Stimulated activated CD4-positive, alpha-beta T cell treated with anti-CD3 and anti-CD28 coated beads, Interleukin-15, amount 100 ng/mL, for 24 hours (primary cell): ENCODE measurements at regions not wholly inside any gene's neighbourhood (a gene's known extent, or its start where the extent isn't known, plus 50 kb on each side); places are given as distances from the start of the nearest gene placed in this dataset.

Source experiments
- DNase-seq: peaks from one replicate; pipeline ENCODE4 v3.0.0-alpha.2; 2020

DNA sequence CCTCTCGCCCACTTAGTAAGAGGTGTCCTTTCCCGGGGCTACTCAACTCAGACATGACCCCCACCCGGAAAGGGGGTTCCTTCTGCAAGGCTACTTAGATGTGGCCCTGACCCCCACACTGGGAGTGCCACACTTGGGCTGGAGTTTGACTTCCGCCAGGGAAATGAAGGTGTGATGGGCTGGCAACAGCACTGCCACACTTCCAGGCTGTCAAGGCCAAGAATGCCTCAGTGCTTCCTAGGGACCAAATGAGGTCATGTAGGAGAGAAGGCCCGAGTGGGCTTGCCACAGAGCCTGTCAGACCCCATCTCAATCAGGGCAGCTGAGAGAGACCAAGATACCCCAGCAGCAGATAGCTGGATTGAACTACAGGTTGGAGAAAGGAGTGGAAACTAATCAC lies 55.5 kb downstream of the DRD1 start:
- no peak for DNase-seq

DNA sequence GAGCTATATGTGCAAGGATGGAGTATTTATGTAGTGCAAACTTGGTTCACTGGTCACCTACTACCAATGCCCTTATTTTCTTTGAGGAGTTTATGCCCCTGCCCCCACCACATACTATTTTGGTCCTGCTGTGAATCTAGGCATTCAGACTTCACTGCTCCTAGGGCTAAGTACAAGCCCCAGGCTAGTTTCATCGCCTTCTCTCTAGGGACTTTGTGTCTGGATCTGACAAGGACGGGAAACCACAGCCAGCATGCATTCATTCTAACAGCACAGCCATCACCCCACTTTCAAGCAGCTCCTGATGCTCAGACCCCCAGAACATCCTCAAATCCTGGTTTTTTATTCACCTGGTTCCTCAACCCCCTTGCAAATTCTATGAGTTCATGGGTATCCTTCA lies 56.8 kb downstream of the DRD1 start:
- no peak for DNase-seq

DNA sequence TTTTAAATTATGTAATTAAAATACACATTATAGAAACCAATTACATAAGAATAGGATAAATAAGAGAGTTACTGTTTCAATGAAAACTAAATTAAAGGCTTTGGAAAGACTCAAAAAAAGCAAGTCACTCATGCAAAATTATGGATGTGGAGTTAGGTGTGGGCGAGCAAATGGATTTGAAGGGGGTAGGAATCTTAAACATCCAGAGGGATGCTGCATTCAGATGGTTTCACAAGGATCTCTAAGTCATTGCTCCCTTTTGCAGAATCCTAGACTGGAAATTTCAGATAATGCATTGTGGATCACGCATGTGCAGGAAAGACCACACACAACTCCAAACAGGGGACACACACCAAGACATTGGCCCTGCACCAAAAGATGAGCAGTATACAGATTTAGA lies 57.5 kb downstream of the DRD1 start:
- DNase-seq = no peak

DNA sequence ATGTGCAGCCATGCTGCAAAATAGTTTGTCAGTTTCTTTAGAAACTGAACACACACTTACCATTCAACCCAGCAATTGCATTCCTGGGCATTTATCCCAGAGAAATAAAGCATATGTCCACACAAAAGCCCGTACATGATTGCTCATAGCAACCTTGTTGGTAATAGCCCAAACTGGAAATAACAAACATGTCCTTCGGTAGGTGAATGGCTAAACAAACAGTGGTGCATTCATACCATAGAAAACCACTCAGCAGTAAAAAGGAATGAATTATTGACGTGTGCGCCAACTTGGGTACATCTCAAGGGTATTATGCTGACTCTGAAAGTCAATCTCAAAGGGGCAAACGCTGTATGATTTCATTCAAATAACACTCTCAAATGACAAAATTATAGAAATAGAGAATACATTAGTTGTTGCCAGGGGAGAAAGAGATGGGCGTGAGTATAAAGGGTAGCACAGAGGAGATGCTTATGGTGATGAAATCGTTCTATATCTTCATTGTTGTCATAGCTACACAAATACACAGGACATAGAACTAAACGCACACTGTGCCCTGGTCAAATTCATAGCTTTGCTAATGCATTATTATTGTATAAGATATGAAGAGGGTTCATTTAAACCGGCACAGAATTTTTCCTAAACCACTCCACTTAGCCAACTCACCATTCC lies 58.2 kb downstream of the DRD1 start:
- no peak for DNase-seq

DNA sequence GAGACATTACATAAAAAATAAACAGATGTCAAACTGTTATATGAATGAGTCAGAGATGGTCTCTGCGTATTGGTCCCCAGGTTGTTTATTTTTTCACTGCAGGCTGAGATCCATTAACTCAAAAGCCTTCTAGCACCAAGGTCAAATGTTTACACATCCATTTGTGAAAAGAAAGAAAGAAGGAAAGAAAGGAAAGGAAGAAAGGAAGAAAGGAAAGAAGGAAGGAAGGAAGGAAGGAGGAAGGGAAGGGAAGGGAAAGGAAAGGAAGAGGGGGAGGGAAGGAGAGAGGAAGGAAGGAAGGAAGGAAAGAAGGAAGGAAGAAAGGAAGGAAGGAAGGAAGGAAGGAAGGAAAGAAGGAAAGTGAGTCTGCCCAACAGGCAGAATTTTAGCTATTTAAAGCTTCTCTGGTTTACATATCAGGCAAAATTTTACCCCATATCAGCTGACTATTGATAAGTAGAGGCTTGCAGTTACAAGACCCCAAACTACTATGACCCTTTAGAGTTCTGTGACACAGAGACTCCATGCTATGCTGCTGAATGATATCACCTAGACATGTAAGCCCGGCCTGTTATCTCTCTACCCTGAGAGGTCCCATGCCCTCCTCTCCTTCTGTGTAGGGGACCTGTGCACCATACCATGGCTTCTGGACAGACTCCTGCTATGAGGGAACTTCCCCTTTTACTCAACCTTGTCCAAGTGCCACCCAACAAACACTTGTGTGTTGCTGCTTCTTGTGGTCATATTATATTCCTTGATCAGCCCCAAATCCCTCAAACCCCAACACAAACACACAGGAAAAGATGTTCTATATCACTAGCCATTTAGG lies 59.0 kb downstream of the DRD1 start:
- DNase-seq = no peak

DNA sequence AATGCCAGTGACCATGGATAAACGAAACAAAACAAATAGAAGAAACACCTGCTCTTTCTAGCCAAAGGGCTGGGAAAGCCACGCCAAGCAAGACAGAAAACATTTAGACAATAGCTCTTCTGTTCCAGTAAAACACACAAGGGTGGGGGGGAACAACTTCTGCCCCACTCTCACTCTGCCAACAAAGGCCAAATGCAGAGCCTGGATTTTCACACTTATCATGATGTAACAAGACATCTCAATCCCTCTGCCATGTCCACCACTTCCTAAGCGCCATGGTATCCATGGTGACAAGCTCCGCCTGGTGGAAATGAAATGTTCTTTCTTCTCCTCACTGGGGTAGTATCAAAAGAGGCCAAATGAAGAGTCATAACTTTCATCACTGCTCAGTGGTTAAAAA lies 60.6 kb downstream of the DRD1 start:
- no peak for DNase-seq

DNA sequence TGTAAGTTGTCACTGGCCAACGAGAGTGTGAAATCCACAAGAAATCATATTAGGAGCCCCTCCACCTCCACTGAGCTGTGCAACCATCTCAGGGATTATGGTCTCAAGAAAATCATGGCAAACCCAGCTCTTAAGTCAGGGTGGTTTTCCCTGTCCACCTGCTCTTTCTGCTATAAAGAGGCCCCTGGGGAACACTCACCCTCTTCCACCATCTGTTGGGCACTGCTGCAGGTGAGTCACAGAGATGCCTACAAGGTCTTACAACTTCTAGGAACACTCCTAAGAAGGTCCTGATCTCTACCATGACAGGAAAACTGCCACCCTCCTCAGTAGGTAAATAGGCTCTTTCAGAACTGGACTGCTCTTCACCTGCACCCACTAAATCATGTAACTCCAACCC lies 61.8 kb downstream of the DRD1 start:
- DNase-seq = no peak

DNA sequence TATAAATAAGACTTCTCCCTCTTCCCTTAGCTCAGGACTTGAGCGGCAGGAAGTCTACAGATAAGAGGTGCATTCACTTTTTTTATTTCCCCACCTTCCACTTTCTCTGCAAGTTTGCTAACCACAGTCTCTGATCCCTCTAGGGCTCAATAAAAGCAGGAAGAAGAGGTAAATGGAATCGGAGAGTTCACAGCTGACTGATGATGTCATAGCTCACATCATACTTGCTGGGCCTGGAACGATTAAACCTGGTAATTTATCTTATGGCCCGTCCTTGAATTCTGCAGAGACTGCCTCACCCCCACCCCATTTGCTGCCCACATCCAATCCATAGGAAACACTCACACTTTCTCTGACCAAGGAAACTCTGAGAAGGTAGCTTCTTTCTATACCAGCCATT lies 62.9 kb downstream of the DRD1 start:
- DNase-seq = no peak

DNA sequence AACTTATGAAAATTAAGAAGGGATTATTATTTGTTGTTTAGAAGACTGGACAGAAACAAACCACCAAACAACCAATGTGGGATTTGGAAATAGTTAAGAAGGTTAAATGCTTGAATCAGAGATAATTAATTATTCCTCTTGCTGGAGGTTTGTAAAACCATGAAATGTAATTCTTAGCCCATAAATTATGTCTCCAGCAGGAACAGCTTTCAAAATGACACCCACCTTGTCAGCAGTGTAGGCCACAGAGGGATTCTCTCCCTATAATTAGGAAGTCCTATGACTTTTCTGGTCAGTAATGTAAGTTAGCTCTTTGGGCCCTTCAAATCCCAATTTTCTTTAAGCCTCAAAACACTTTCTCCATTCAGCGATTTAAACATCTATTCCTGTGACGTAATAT lies 63.3 kb downstream of the DRD1 start:
- no peak for DNase-seq

DNA sequence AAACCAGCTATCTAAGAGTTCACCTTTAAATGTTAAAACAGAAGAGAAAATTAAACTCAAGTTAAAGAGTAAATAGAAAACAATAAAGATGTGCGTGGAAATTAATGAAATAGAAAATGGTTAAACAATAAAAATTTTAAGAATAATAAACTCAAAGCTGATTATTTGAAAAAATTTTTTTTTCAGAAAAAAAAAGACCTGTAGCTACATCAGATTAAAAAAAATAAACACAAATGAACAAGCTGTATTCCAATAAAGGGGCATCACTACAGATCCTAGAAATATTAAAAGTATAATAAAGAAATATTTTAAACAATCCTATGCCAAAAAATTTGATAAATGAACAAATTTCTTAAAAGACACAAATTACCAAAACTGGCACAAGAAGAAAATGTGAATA lies 64.1 kb downstream of the DRD1 start:
- DNase-seq = no peak

DNA sequence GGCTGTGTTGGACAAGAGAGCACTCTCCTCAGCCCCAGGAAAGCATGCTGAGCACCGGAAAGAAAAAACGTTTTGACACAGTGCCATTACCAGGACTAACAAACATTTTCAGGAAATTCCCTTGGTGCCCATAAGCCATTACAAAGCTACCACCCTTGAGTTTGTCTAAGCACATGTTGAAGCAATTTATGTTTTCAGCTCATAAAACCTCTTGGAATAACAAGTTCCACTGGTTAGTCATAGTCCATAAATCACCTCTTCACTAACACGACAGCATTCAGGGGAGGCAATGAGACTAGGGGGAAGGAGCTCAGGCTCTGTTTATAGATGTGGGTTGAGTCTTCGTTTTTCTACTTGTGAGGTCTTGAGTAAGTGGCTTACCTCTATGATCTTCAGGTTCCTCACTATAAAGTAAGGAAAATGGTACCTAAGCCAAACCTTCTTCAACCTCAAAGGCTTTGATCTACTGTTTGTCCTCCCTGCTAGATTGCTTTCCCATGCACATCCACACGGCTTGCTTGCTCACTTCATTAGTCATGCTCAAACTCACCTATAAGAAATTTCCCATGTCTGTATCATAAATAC lies 65.4 kb downstream of the DRD1 start:
- DNase-seq = no peak

DNA sequence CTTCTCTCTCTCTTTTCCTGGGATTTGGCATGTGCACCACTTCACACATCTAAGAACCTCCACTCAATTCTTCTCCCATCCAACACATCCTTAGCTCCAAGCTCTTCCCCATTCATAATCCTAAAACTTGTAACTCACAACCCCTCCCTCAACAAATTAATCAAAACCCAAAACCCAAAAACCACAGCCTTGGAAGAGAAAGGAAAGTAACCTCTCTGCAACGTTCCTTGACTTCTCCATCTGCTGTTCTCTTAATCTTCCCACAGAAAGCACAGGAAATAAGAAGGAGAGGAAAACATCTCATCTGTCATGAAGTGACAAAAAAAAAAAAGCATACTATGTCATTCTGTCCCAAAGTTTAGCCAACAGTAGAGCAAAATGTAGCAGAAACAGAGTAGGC lies 66.2 kb downstream of the DRD1 start:
- DNase-seq = no peak

DNA sequence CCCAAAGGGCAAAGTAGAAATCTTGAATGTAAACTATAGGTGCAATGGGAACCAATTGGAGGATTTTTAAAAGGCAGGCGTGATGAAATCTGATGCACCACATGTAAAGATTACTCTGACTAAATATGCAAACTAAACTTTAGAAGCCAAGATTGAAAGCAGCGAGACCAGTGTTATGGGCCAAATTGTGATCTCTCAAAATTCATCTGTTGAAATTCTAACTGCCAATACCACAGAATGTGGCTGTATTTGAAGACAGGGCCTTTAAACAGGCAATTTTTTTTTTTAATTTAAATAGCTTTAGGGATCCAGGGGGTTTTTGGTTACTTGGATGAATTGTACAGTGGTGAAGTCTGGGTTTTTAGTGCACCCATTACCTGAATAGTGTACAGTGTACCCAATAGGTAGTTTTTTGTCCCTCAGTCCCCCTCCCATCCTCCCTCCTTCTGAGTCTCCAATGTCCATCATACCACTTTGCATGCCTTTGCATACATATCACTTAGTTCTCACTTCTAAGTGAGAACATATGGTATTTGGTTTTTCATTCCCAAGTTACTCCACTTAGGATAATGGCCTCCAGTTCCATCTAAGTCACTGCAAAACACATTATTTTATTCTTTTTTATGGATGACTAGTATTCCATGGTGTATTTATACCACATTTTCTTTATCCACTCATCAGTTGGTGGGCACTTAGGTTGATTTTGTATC lies 69.7 kb downstream of the DRD1 start:
- DNase-seq = no peak

DNA sequence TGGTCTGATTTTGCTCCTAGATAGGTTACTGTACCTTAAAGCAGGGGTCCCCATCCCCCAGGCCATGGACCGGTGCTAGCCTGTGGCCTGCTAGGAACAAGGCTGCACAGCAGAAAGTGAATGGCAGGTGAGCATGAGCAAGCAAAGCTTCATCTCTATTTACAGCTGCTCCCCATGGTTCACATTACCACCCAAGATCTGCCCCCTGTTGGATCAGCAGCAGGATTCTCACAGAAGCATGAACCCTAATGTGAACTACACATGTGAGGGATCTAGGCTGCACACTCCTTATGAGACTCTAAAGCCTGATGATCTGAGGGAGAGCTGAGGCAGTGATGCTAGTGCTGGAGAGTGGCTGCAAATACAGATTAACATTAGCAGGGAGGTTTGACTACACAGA lies 78.1 kb downstream of the DRD1 start:
- DNase-seq = no peak

DNA sequence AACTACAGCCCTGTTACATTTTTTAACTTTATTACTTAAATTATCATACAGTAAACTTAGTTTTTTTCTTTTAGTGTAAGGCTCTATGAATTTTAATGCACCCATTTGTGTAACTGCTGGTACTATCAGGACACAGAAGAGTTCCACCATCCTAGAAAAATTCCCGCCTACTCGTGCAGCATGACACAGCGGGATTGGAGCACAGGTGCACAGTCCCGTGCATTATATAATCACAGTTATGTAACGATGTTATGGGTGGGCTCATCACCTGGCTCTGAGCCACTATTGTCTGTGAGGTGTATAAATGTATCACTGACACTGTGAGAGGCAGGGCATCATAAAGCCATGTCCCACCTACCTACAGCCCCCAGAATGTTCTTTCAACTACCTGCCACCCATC lies 80.7 kb downstream of the DRD1 start:
- DNase-seq = no peak

DNA sequence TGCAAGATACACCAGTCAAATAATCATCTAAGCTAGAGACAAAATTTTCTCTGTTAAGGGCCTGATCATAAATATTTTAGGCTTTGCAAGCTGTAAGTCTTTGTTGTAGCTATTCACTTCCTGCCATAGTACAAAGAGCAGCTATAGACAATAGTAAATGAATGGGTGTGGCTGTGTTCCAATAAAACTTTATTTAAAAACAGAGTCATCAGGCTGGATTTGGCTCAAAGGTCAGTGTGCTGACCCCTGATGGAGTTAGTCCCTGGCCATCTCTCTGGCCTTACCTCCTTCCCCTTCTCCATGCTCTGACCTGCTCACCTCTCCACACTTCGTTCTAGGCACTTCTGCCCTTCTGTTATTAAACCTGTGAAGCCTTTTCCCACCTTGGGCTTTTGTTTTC lies 86.0 kb downstream of the DRD1 start:
- no peak for DNase-seq

DNA sequence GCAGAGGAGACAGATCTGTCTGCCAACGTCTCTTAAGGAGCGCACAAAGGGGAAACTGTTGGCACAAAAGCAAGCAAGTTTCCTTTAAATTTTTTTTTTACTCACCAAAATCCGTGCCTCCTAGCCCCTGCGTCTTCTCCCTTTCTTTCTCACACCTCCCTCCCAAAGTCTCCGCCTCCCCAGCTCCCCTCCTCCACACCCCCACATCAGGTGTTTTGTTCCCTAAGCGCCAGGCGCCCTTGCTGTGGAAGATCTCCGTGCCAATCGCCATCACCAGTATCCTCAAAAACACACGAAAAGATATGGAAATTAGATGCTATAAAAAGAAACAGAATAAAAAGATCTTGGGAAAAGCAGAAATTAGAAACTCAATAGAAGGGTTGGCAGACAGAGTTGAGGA lies 87.6 kb downstream of the DRD1 start:
- no peak for DNase-seq

DNA sequence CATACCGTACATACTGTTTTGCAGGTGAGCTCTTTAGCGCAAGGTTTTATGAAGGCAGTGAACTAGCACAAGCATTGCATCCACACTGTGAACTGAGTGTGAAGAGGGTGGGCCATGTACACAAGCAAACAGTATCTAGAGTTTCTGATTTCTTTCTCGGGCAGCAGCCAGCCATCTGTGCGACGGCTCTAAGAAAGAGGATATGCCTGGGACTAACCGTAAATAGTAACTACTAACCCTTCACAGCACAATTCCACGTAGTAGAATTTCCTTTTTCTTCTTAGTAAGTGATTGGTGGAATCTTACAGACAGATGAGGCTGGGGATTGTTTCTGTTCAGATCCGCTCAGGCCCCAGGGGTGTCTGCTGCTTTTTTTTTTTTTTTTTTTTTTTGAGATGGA lies 89.0 kb downstream of the DRD1 start:
- no peak for DNase-seq

DNA sequence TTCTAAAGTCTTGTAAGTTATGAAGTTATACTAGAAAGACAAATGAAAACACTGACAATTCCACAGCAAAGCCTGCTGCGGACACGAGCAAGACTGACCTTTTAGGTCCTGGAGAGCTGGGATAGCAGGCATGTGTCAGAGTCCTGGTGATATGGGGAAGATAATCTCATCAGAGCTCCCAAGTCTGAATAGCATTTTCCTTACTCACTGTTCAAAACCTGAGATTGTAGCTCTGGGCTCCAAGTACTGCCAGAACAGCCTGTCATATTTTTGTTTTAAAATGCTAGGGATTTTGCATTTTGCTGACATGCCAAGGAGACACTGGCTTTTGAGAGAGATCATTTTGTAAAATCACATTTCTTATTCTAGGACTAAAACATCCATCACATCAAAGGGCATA lies 90.1 kb downstream of the DRD1 start:
- no peak for DNase-seq

DNA sequence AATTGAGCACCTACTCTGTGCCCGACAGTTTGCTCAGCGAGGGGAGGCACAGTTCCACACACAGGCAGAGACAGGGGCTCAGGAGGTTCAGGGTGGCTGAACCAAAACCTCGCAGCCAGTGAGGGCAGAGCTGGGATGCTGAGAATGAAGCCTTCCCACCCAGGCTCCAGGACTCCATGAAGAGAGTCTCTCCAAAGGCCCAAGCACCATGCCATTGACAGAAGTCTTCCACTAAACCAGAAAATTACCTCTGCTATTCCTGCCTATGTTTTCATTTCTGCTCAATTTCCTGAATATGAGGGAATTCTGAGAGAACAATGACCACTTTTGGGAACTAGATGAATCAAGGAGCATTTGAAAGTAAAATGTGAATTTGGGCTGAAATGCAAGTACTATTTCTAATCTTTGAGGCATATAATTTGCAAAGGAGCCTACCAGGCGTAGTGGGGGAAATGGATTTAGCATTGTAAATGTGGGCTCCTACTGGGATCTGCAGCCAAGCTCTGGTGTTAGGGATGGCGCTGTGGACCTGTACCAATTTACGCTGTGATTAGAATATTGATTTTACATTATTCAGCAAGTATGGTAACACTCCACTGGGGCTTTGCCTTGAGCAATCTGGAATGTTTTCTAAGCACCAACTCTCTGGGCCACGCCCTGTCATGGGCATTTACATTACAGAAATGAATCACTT lies 91.9 kb downstream of the DRD1 start:
- DNase-seq = no peak

DNA sequence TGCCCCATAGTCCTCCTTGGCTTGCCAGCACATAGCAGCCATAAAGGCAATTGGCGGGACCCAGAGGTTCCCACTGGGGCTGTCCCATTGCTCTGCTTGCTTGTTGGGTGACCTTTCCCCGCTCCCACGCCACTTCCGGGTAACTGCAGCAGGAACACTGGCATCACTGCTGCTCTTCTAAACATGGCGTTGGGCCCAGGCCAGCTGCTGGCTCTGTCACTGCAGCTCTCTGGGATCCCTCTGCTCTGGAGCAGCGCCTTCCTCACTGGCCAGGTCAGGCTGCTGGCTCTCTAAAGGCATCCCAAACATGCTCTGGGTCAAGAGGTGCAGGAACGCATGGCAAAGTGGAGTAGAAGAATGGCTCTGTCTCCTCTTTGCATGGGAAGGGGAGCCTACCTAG lies 92.9 kb downstream of the DRD1 start:
- no peak for DNase-seq

DNA sequence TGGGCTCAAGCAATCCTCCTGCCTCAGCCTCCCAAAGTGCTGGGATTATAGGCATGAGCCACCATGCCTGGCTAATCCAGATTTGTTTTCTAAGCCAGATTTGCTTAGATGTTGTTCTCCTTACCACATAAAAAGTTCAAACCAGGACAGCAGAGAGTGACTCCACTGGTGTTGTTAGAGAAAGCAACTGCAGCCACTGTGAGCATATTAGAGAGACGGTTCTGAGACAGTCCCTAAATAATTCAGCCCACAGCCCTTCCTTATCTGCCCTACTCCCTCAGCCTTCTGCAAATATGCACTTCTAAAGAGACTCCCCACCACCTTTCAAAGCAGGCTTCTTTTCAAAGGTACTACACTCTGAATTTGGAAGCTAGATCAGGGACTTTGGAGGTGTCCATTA lies 96.1 kb downstream of the DRD1 start:
- DNase-seq = no peak

DNA sequence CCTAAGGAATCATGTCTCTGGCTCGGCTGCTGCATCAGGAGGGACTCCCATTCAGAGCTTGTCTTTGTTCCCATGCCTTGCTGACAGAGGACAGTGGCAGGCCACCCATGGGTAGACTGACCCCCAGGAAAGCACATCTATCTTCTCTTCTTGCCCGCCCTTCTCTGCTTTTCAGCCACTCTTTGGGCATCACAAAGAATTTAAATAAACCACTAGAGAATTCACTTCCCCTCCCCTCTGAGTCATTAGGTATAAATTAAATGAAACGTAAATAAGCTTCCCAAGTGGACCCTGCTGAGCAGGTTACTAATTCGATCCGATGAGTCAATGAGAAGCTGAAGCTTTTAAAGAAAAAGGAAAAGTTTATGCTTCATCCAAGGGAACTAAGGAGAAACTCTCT lies 97.0 kb downstream of the DRD1 start:
- no peak for DNase-seq
